SK-N-SH treated with all-trans-retinoic acid at 6 μM for 48 hours (cell line): ENCODE measurements at regions not wholly inside any gene's neighbourhood (a gene's known extent, or its start where the extent isn't known, plus 50 kb on each side); places are given as distances from the start of the nearest gene placed in this dataset.

Experiments used
- ATAC-seq: fragments of 200-7000 bp; cut with Tn5 transposase; 3 replicates; pipeline ENCODE4 v1.9.1; 2020; ENCODE audit warnings: mild to moderate bottlenecking, moderate library complexity
- ARNTL ChIP-seq: fragments of 450-650 bp; formaldehyde crosslinking; IDR thresholded peaks from 2 replicates; pipeline ENCODE4 v1.5.0; 2020; ENCODE audit warnings: low read depth, mild to moderate bottlenecking, moderate library complexity, borderline replicate concordance
- BACH2 ChIP-seq: fragments of 250-450 bp; sonication (Bioruptor Pico); IDR thresholded peaks from 2 replicates; pipeline ENCODE4 v1.9.0; 2021; ENCODE audit warnings: mild to moderate bottlenecking, borderline replicate concordance
- GLIS3 ChIP-seq: fragments of 250-450 bp; sonication (Bioruptor Pico); IDR thresholded peaks from 2 replicates; pipeline ENCODE4 v1.5.0; 2020; ENCODE audit warnings: mild to moderate bottlenecking, moderate library complexity
- ISL1 ChIP-seq: fragments of 250-450 bp; sonication (Bioruptor Pico); IDR thresholded peaks from 2 replicates; pipeline ENCODE4 v2.1.2; 2022; ENCODE audit warnings: mild to moderate bottlenecking, moderate library complexity
- OSR1 ChIP-seq: fragments of 250-450 bp; sonication (Bioruptor Pico); IDR thresholded peaks from 2 replicates; pipeline ENCODE4 v1.8.0; 2022; ENCODE audit warnings: moderate library complexity, mild to moderate bottlenecking, inconsistent platforms
- PPARA ChIP-seq: fragments of 250-450 bp; sonication (Bioruptor Pico); IDR thresholded peaks from 2 replicates; pipeline ENCODE4 v1.5.0; 2020; ENCODE audit warnings: mild to moderate bottlenecking, borderline replicate concordance
- SNAI2 ChIP-seq: fragments of 250-450 bp; sonication (Bioruptor Pico); IDR thresholded peaks from 2 replicates; pipeline ENCODE4 v1.5.0; 2020; ENCODE audit warnings: mild to moderate bottlenecking, moderate library complexity
- TOX ChIP-seq: fragments of 250-450 bp; sonication (Bioruptor Pico); IDR thresholded peaks from 2 replicates; pipeline ENCODE4 v1.8.0; 2021; ENCODE audit warnings: mild to moderate bottlenecking, moderate library complexity, borderline replicate concordance
- ZC3H10 ChIP-seq: fragments of 250-450 bp; sonication (Bioruptor Pico); IDR thresholded peaks from 2 replicates; pipeline ENCODE4 v1.5.1; 2021; ENCODE audit warnings: mild to moderate bottlenecking, moderate library complexity
- ZFP3 ChIP-seq: fragments of 250-450 bp; sonication (Bioruptor Pico); IDR thresholded peaks from 2 replicates; pipeline ENCODE4 v1.5.0; 2020; ENCODE audit warnings: mild to moderate bottlenecking, moderate library complexity
- ZFP30 ChIP-seq: fragments of 450-650 bp; formaldehyde crosslinking; IDR thresholded peaks from 2 replicates; pipeline ENCODE4 v1.5.0; 2022; ENCODE audit warnings: mild to moderate bottlenecking, moderate library complexity
- ZNF565 ChIP-seq: fragments of 450-650 bp; formaldehyde crosslinking; conservative IDR thresholded peaks from 2 replicates; pipeline ENCODE4 v1.5.0; 2020; ENCODE audit warnings: low read depth, mild to moderate bottlenecking, moderate library complexity
- ZNF70 ChIP-seq: fragments of 450-650 bp; formaldehyde crosslinking; IDR thresholded peaks from 2 replicates; pipeline ENCODE4 v1.5.0; 2020; ENCODE audit warnings: mild to moderate bottlenecking, moderate library complexity
- ZNF8 ChIP-seq: fragments of 450-650 bp; formaldehyde crosslinking; IDR thresholded peaks from 2 replicates; pipeline ENCODE4 v1.5.0; 2020; ENCODE audit warnings: mild to moderate bottlenecking, moderate library complexity
- TF ChIP-seq, protein P1 (sequence below): fragments of 250-450 bp; sonication (Bioruptor Pico); IDR thresholded peaks from 2 replicates; pipeline ENCODE4 v1.8.0; 2020; ENCODE audit warnings: mild to moderate bottlenecking, moderate library complexity, borderline replicate concordance
- TF ChIP-seq, protein P2 (sequence below): fragments of 250-450 bp; sonication (Bioruptor Pico); IDR thresholded peaks from 2 replicates; pipeline ENCODE4 v1.8.0; 2021; ENCODE audit warnings: low read depth, mild to moderate bottlenecking, moderate library complexity, borderline replicate concordance
- TF ChIP-seq, protein P3 (sequence below): fragments of 250-450 bp; sonication (Bioruptor Pico); IDR thresholded peaks from 2 replicates; pipeline ENCODE4 v1.5.0; 2020; ENCODE audit warnings: mild to moderate bottlenecking, moderate library complexity

GRCh38 chr4:43399726-43400125 is 507.2 kb downstream of the GRXCR1 start (continued):
- TF ChIP-seq, protein P1, sequence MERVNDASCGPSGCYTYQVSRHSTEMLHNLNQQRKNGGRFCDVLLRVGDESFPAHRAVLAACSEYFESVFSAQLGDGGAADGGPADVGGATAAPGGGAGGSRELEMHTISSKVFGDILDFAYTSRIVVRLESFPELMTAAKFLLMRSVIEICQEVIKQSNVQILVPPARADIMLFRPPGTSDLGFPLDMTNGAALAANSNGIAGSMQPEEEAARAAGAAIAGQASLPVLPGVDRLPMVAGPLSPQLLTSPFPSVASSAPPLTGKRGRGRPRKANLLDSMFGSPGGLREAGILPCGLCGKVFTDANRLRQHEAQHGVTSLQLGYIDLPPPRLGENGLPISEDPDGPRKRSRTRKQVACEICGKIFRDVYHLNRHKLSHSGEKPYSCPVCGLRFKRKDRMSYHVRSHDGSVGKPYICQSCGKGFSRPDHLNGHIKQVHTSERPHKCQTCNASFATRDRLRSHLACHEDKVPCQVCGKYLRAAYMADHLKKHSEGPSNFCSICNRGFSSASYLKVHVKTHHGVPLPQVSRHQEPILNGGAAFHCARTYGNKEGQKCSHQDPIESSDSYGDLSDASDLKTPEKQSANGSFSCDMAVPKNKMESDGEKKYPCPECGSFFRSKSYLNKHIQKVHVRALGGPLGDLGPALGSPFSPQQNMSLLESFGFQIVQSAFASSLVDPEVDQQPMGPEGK (CRISPR knock-in tag): no peak
- TF ChIP-seq GLIS3 (CRISPR knock-in tag): no peak
- no peak for TF ChIP-seq PPARA
- no peak for TF ChIP-seq ZNF565 (CRISPR knock-in tag)
- no peak for TF ChIP-seq TOX (CRISPR knock-in tag)
- TF ChIP-seq ISL1 (CRISPR knock-in tag): no peak
- TF ChIP-seq ZNF8 (CRISPR knock-in tag): no peak

- TF ChIP-seq ZNF565 (CRISPR knock-in tag) (no peak), ZNF70 (no peak), OSR1 (no peak), ZFP3 (no peak), PPARA (no peak), ARNTL (CRISPR knock-in tag) (no peak)
- TF ChIP-seq, protein P1 (CRISPR knock-in tag): no peak
- TF ChIP-seq, protein P2, sequence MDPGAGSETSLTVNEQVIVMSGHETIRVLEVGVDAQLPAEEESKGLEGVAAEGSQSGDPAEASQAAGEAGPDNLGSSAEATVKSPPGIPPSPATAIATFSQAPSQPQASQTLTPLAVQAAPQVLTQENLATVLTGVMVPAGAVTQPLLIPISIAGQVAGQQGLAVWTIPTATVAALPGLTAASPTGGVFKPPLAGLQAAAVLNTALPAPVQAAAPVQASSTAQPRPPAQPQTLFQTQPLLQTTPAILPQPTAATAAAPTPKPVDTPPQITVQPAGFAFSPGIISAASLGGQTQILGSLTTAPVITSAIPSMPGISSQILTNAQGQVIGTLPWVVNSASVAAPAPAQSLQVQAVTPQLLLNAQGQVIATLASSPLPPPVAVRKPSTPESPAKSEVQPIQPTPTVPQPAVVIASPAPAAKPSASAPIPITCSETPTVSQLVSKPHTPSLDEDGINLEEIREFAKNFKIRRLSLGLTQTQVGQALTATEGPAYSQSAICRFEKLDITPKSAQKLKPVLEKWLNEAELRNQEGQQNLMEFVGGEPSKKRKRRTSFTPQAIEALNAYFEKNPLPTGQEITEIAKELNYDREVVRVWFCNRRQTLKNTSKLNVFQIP (CRISPR knock-in tag): no peak
- TF ChIP-seq, protein P3, sequence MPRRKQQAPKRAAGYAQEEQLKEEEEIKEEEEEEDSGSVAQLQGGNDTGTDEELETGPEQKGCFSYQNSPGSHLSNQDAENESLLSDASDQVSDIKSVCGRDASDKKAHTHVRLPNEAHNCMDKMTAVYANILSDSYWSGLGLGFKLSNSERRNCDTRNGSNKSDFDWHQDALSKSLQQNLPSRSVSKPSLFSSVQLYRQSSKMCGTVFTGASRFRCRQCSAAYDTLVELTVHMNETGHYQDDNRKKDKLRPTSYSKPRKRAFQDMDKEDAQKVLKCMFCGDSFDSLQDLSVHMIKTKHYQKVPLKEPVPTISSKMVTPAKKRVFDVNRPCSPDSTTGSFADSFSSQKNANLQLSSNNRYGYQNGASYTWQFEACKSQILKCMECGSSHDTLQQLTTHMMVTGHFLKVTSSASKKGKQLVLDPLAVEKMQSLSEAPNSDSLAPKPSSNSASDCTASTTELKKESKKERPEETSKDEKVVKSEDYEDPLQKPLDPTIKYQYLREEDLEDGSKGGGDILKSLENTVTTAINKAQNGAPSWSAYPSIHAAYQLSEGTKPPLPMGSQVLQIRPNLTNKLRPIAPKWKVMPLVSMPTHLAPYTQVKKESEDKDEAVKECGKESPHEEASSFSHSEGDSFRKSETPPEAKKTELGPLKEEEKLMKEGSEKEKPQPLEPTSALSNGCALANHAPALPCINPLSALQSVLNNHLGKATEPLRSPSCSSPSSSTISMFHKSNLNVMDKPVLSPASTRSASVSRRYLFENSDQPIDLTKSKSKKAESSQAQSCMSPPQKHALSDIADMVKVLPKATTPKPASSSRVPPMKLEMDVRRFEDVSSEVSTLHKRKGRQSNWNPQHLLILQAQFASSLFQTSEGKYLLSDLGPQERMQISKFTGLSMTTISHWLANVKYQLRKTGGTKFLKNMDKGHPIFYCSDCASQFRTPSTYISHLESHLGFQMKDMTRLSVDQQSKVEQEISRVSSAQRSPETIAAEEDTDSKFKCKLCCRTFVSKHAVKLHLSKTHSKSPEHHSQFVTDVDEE (CRISPR knock-in tag): no peak
- ATAC-seq: no peak
Observed at GRCh38 chr4:43402393-43402792, 509.9 kb downstream of the GRXCR1 start.

DNA sequence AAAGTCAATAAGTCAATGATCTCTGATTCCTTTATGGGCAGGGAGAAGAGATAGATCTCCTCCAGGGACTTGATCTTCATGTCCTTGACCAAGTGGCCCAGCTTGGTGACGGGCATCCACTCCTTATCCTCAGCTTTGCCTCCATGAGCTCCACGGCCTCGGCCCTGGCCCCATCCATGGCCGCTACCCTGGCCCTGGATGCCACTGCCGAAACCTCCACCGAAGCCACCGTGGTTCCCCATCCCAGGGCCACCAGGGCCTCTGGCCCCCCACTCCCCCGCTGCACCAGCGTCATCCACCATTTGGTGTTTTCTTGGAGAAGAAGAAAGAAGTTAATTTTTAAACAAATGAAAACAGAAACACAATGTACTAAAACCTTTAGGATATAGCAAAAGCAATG is 518.1 kb downstream of the GRXCR1 start:
- TF ChIP-seq ZFP3 (no peak), BACH2 (no peak), SNAI2 (CRISPR knock-in tag) (no peak), ZNF8 (CRISPR knock-in tag) (no peak), ZC3H10 (CRISPR knock-in tag) (no peak), ZNF70 (no peak), ZFP30 (CRISPR knock-in tag) (no peak), ARNTL (CRISPR knock-in tag) (no peak)
- TF ChIP-seq, protein P3 (CRISPR knock-in tag): no peak
- TF ChIP-seq, protein P2 (CRISPR knock-in tag): no peak

More for the DNA sequence above, 518.1 kb downstream of the GRXCR1 start:
- no peak for ATAC-seq
